Fibroblast of lung (primary cell): ENCODE measurements at regions not wholly inside any gene's neighbourhood (a gene's known extent, or its start where the extent isn't known, plus 50 kb on each side); places are given as distances from the start of the nearest gene placed in this dataset.

Experiments used
- DNase-seq, 2 donors: peaks; one replicate each; pipeline versions ENCODE4 v3.0.0 to v3.0.0-alpha.2; 2010; ENCODE audit warnings: low read depth in 2 of 2
- H2AFZ ChIP-seq: 2 replicates; pipeline ENCODE4 v1.5.1; 2012; ENCODE audit warnings: low read length, control low read depth, inconsistent platforms
- H3K27ac ChIP-seq: 2 replicates; pipeline ENCODE4 v1.5.1; 2011; ENCODE audit warnings: low read length, control low read depth; ENCODE audit not compliant: insufficient read depth
- H3K27me3 ChIP-seq: 2 replicates; pipeline ENCODE4 v1.5.1; 2011; ENCODE audit warnings: mild to moderate bottlenecking, low read length; ENCODE audit not compliant: control insufficient read depth, insufficient read depth
- H3K36me3 ChIP-seq: 2 replicates; pipeline ENCODE4 v1.5.1; 2011; ENCODE audit warnings: low read length; ENCODE audit not compliant: control insufficient read depth, insufficient read depth
- H3K4me1 ChIP-seq: 2 replicates; pipeline ENCODE4 v1.5.1; 2011; ENCODE audit warnings: low read length; ENCODE audit not compliant: control insufficient read depth, insufficient read depth; ENCODE audit errors: extremely low read depth
- H3K4me2 ChIP-seq: 2 replicates; pipeline ENCODE4 v1.5.1; 2011; ENCODE audit warnings: low read length, control low read depth; ENCODE audit not compliant: insufficient read depth; ENCODE audit errors: extremely low read depth
- H3K4me3 ChIP-seq, 4 experiments: fragments of 200-600 bp in 1 of 4; sonication (generic) in 1 of 4; replicated peaks in 1 of 4; 2 replicates each; pipeline ENCODE4 v1.5.1; 2011 to 2016; ENCODE audit warnings: low read length in 4 of 4, low read depth in 3 of 4, mild to moderate bottlenecking in 3 of 4, control low read depth in 2 of 4, inconsistent platforms in 1 of 4, mixed read lengths in 1 of 4; ENCODE audit not compliant: insufficient read depth in 1 of 4; ENCODE audit errors: control extremely low read depth in 1 of 4
- H3K79me2 ChIP-seq: 2 replicates; pipeline ENCODE4 v1.5.1; 2012; ENCODE audit warnings: mild to moderate bottlenecking, low read length, inconsistent platforms; ENCODE audit not compliant: control insufficient read depth, insufficient read depth
- H3K9ac ChIP-seq: 2 replicates; pipeline ENCODE4 v1.5.1; 2011; ENCODE audit warnings: mild to moderate bottlenecking, low read length, control low read depth; ENCODE audit not compliant: insufficient read depth
- H3K9me3 ChIP-seq: 2 replicates; pipeline ENCODE4 v1.5.1; 2012; ENCODE audit warnings: low read depth, low read length; ENCODE audit not compliant: control insufficient read depth, insufficient read depth
- H4K20me1 ChIP-seq: 2 replicates; pipeline ENCODE4 v1.5.1; 2011; ENCODE audit warnings: low read length; ENCODE audit not compliant: control insufficient read depth, insufficient read depth; ENCODE audit errors: extremely low read depth
- CTCF ChIP-seq, 2 donors: IDR thresholded peaks in 1 of 2; conservative IDR thresholded peaks in 1 of 2; 1 replicate in 1 of 2; 2 replicates in 1 of 2; pipeline ENCODE4 v1.5.1; 2011 to 2012; ENCODE audit warnings: low read length in 2 of 2, control low read depth in 1 of 2, inconsistent platforms in 1 of 2, low read depth in 1 of 2, mild to moderate bottlenecking in 1 of 2
- EZH2 ChIP-seq: IDR thresholded peaks from 2 replicates; pipeline ENCODE4 v1.5.1; 2012; ENCODE audit warnings: low read length, control low read depth, mild to moderate bottlenecking; ENCODE audit errors: missing control alignments

GRCh38 chr7:19375976-19376375 is 230.8 kb upstream of the FERD3L start:
- H3K79me2 ChIP-seq: no peaks in the 10 kb centered on the region
- DNase-seq: no peak
- no peak overlapping the region for H3K4me2 ChIP-seq
- no peak overlapping the region for H2AFZ ChIP-seq
- no peak overlapping the region for H3K27ac ChIP-seq
- H3K4me3 ChIP-seq: no peak overlapping the region
- no peak for TF ChIP-seq CTCF (conservative IDR thresholded peaks at IDR 0.05 in 1 of 2, IDR thresholded peaks at IDR 0.05 in 1 of 2; ENCODE audit: low read depth in 1 of 2, low read length in 2 of 2)
- TF ChIP-seq EZH2: no peak
- H3K4me1 ChIP-seq: peaks cover 2% of the 10 kb centered on the region
- no peaks in the 10 kb centered on the region for H3K27me3 ChIP-seq
- H3K9ac ChIP-seq: no peak overlapping the region
- H4K20me1 ChIP-seq: no peaks in the 10 kb centered on the region
- no peaks in the 10 kb centered on the region for H3K36me3 ChIP-seq
- no peaks in the 10 kb centered on the region for H3K9me3 ChIP-seq

GRCh38 chr7:19373334-19373733 is 228.1 kb upstream of the FERD3L start:
- DNase-seq: no peak
- Histone ChIP-seq H3K79me2 (no peaks in the 10 kb centered on the region), H3K27ac (no peak overlapping the region), H2AFZ (no peak overlapping the region), H3K9me3 (no peaks in the 10 kb centered on the region), H3K9ac (no peak overlapping the region), H3K4me2 (no peak overlapping the region), H3K36me3 (no peaks in the 10 kb centered on the region), H3K4me1 (peaks cover 2% of the 10 kb centered on the region), H3K4me3 (no peak overlapping the region), H4K20me1 (no peaks in the 10 kb centered on the region), H3K27me3 (no peaks in the 10 kb centered on the region)
- TF ChIP-seq CTCF (conservative IDR thresholded peaks at IDR 0.05 in 1 of 2, IDR thresholded peaks at IDR 0.05 in 1 of 2; ENCODE audit: low read depth in 1 of 2, low read length in 2 of 2): no peak
- TF ChIP-seq EZH2: no peak

- H3K9ac ChIP-seq: no peak overlapping the region
- H4K20me1 ChIP-seq: no peaks in the 10 kb centered on the region
- H3K79me2 ChIP-seq: no peaks in the 10 kb centered on the region
- no peaks in the 10 kb centered on the region for H3K4me1 ChIP-seq
- no peaks in the 10 kb centered on the region for H3K27me3 ChIP-seq
- no peaks in the 10 kb centered on the region for H3K9me3 ChIP-seq
- no peaks in the 10 kb centered on the region for H3K36me3 ChIP-seq
- DNase-seq: no peak
- H2AFZ ChIP-seq: no peak overlapping the region
- no peak overlapping the region for H3K4me2 ChIP-seq
- H3K4me3 ChIP-seq: no peak overlapping the region
- TF ChIP-seq EZH2 (no peak), CTCF (conservative IDR thresholded peaks at IDR 0.05 in 1 of 2, IDR thresholded peaks at IDR 0.05 in 1 of 2; ENCODE audit: low read depth in 1 of 2, low read length in 2 of 2) (no peak)
- no peak overlapping the region for H3K27ac ChIP-seq
Observed at GRCh38 chr7:19369806-19370205, 224.6 kb upstream of the FERD3L start.
